Left ventricle myocardium inferior (tissue), 1 donor: ENCODE measurements at regions not wholly inside any gene's neighbourhood (a gene's known extent, or its start where the extent isn't known, plus 50 kb on each side); places are given as distances from the start of the nearest gene placed in this dataset.

Experiments
- DNase-seq: peaks from one replicate; pipeline ENCODE4 v3.0.0-alpha.2; 2020
- H3K27ac ChIP-seq: fragments of 200-600 bp; replicated peaks from 2 replicates; pipeline ENCODE4 v1.8.0; 2021
- H3K27me3 ChIP-seq: fragments of 200-600 bp; 2 replicates; pipeline ENCODE4 v1.8.0; 2021; ENCODE audit warnings: low read depth
- H3K36me3 ChIP-seq: fragments of 200-600 bp; 2 replicates; pipeline ENCODE4 v1.8.0; 2021
- H3K4me1 ChIP-seq: fragments of 200-600 bp; 2 replicates; pipeline ENCODE4 v1.8.0; 2021
- H3K4me3 ChIP-seq: fragments of 200-600 bp; 2 replicates; pipeline ENCODE4 v1.8.0; 2021; ENCODE audit warnings: mild to moderate bottlenecking, moderate library complexity
- H3K9me3 ChIP-seq: fragments of 200-600 bp; replicated peaks from 2 replicates; pipeline ENCODE4 v1.8.0; 2021
- CTCF ChIP-seq: fragments of 200-600 bp; IDR thresholded peaks from 2 replicates; pipeline ENCODE4 v1.8.0; 2021; ENCODE audit warnings: antibody characterized with exemption, mild to moderate bottlenecking, borderline replicate concordance
- intact Hi-C: fragments of 100-400 bp; cut with micrococcal nuclease; formaldehyde crosslinking; loops from one replicate; pipeline ENCODE4 v1.11.0; 2022
- donor health status: DM: no; HTN: yes; CAD: no; lungs with severe emphysema.

DNA sequence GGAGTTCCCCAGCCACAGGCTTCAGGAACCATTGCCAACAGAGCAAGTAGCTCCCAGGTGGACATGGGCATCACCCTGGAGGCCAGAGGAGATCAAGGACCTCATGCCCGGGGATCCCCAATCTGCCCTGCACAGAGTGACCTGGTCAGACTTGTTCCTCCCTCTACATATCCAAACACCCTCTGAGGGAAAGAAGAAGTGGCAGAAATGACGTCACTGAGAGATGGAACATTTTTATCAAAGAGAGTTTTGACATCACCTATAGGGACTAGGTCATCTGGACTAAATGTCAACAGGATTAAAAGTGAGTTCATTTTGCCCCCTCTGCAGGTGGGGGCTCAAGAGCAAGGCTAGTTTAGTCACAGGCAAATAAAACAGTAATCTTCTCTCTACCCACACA, 273.7 kb downstream of the SKAP2 start:
- no peak for TF ChIP-seq CTCF
- no peak for DNase-seq
- Histone ChIP-seq H3K36me3 (no peaks in the 10 kb centered on the region), H3K4me3 (no peak overlapping the region), H3K4me1 (no peaks in the 10 kb centered on the region), H3K27me3 (peaks cover 52% of the 10 kb centered on the region), H3K27ac (no peak overlapping the region), H3K9me3 (no peaks in the 10 kb centered on the region)
- intact Hi-C loops: no loop called here

GRCh38 chr7:26592011-26592410, 272.4 kb downstream of the SKAP2 start:
- H3K27me3 ChIP-seq: peaks cover 47% of the 10 kb centered on the region
- H3K4me3 ChIP-seq: no peak overlapping the region
- TF ChIP-seq CTCF: no peak
- H3K4me1 ChIP-seq: no peaks in the 10 kb centered on the region
- H3K27ac ChIP-seq: no peak overlapping the region
- DNase-seq: no peak
- no peaks in the 10 kb centered on the region for H3K36me3 ChIP-seq
- H3K9me3 ChIP-seq: no peaks in the 10 kb centered on the region
- intact Hi-C loops: no loop called here

DNA sequence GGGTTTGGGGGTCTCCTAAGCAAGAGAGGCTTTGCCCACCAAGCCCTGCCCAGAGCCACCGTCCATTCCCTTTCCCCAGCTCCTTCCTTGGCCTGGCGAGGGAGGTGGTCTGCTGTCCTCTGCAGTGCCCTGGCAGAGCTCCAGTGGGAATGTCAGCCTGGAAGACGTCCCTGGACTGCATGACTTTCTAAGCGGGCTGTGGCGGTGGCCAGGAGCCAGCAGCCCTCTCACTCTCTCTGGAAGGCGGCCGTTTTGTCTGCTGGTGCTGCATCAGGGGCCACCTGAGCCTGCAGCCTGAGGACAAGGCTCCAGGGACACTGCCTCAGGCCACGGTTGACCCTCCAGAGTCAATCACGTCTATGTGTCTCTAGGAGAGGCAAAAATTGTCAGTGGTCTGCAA, 271.0 kb downstream of the SKAP2 start:
- TF ChIP-seq CTCF: no peak
- Histone ChIP-seq H3K9me3 (no peaks in the 10 kb centered on the region), H3K4me1 (no peaks in the 10 kb centered on the region), H3K36me3 (no peaks in the 10 kb centered on the region), H3K27ac (no peak overlapping the region), H3K27me3 (peaks cover 47% of the 10 kb centered on the region), H3K4me3 (no peak overlapping the region)
- peak; percentile 16 for DNase-seq
- intact Hi-C loops: no loop called here

DNA sequence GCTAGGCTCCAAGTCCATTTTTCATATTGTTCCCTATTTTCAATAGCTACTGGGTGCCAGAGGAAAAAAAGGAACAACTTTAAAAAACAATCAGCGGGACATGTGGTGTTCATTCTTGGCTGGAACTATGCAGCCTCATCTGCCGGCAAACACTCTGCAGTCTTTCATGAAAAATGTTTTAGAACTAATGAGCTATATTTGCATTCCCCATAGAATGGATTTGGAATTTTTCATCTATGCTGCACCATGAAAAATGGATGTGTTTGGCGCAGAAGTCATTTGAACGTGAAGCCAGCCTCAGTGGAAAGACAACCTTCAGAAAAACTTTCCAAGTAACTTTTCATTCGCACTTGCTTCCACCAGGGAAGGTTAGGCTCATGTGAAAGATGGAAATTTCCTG, 270.5 kb downstream of the SKAP2 start:
- H3K27ac ChIP-seq: no peak overlapping the region
- H3K4me1 ChIP-seq: no peaks in the 10 kb centered on the region
- H3K4me3 ChIP-seq: no peak overlapping the region
- intact Hi-C loops: no loop called here
- peaks cover 49% of the 10 kb centered on the region for H3K27me3 ChIP-seq
- no peaks in the 10 kb centered on the region for H3K9me3 ChIP-seq
- TF ChIP-seq CTCF: no peak
- DNase-seq: no peak
- H3K36me3 ChIP-seq: no peaks in the 10 kb centered on the region

DNA sequence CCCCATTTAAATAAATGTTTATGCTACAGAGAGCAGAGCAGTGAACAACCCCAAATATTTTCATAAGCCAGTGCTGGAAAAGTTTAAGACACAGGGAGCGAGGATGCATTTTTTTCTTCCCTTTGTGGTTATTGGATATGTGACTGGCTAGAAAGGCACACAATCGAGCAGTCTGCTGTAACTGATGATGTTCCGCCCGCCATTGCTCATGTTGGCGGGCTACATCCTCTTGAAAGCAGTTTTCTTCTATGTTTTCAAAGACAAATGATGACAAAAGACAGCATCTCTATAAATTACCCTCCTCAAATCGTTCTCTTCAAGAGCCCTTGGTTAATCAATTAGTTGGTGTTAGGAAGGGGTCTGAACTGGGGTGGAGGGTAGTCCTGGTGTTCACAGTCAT, 269.8 kb downstream of the SKAP2 start:
- Histone ChIP-seq H3K27me3 (peaks cover 47% of the 10 kb centered on the region), H3K27ac (no peak overlapping the region), H3K9me3 (no peaks in the 10 kb centered on the region), H3K36me3 (no peaks in the 10 kb centered on the region), H3K4me1 (no peaks in the 10 kb centered on the region), H3K4me3 (no peak overlapping the region)
- no peak for DNase-seq
- no peak for TF ChIP-seq CTCF
- intact Hi-C loops: no loop called here

DNA sequence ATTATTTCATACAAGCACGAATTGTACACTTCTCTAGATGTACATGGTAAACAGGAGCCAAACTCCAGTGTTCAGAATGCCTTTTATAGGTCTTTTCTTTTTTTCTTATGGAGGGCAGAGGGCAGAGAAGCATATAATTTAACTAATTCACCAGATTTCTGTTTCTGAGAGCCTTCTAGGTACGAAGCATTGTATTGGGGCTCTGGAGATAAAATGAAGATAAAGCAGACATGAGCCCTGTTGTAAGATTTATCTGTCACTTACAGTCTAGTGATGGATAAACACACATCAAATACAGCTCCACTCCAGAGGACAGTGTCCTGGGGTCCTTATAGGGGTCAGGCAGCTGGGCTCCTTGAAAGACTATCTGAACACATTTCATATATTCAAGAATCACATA, 265.5 kb downstream of the SKAP2 start:
- Histone ChIP-seq H3K4me3 (no peak overlapping the region), H3K36me3 (no peaks in the 10 kb centered on the region), H3K9me3 (no peaks in the 10 kb centered on the region), H3K27ac (no peak overlapping the region), H3K4me1 (no peaks in the 10 kb centered on the region), H3K27me3 (peaks cover 57% of the 10 kb centered on the region)
- no peak for DNase-seq
- intact Hi-C loops: no loop called here
- no peak for TF ChIP-seq CTCF
